Central memory CD8-positive, alpha-beta T cell (primary cell): ENCODE measurements at regions not wholly inside any gene's neighbourhood (a gene's known extent, or its start where the extent isn't known, plus 50 kb on each side); places are given as distances from the start of the nearest gene placed in this dataset.

Experiments
- ATAC-seq: fragments of 150-1000 bp; cut with Tn5 transposase; replicated peaks from 2 replicates; pipeline ENCODE4 v1.10.0; 2022; ENCODE audit warnings: mild to moderate bottlenecking, moderate FRiP score, moderate number of reproducible peaks; ENCODE audit not compliant: poor library complexity, severe bottlenecking; ENCODE audit errors: extremely low read depth
- DNase-seq, 2 donors: peaks; one replicate each; pipeline ENCODE4 v3.0.0; 2021; ENCODE audit warnings: low spot score in 2 of 2
- H3K27ac Mint-ChIP-seq: one replicate; pipeline ENCODE4 v1.8.0; 2022; ENCODE audit warnings: low read depth, mild to moderate bottlenecking, moderate library complexity, mixed read lengths
- H3K27me3 Mint-ChIP-seq: one replicate; pipeline ENCODE4 v1.8.0; 2022; ENCODE audit warnings: mixed read lengths
- H3K36me3 Mint-ChIP-seq: one replicate; pipeline ENCODE4 v1.8.0; 2022; ENCODE audit warnings: mild to moderate bottlenecking, moderate library complexity, mixed read lengths; ENCODE audit not compliant: insufficient read depth
- H3K4me1 Mint-ChIP-seq: one replicate; pipeline ENCODE4 v1.8.0; 2022; ENCODE audit warnings: mixed read lengths
- H3K4me3 Mint-ChIP-seq: one replicate; pipeline ENCODE4 v1.8.0; 2022; ENCODE audit warnings: mild to moderate bottlenecking, moderate library complexity, mixed read lengths
- H3K9me3 Mint-ChIP-seq: one replicate; pipeline ENCODE4 v1.8.0; 2022; ENCODE audit warnings: mixed read lengths

DNA sequence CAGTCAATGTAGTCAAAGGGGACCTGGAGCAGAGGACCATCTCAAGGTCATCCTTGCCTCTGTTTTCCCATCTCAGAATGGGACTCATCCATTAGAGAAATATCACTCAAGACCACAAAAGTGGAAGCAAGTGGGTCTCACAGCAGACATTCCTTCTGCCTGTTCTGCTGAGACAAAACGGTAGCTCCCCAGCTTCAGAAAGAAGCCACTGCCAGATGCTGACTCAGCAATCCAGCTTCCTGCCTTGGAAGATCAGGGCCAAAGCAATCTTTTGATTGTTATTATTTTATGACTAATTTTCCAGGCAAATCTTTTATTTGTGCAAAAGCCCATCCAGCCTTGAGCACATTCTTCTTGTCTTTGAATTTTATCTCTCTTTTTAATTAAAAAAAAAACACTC is 86.8 kb downstream of the CCT6B start:
- Mint-ChIP-seq H3K27me3 (peaks cover 43% of the 10 kb centered on the region), H3K36me3 (no peaks in the 10 kb centered on the region), H3K27ac (no peak overlapping the region), H3K4me1 (no peaks in the 10 kb centered on the region), H3K4me3 (no peak overlapping the region), H3K9me3 (no peaks in the 10 kb centered on the region)
- ATAC-seq, result no peak
- DNase-seq, result no peak

- Mint-ChIP-seq H3K27me3 (peaks cover 25% of the 10 kb centered on the region), H3K9me3 (peaks cover 6% of the 10 kb centered on the region), H3K36me3 (no peaks in the 10 kb centered on the region), H3K27ac (no peak overlapping the region), H3K4me1 (no peaks in the 10 kb centered on the region), H3K4me3 (no peak overlapping the region)
- ATAC-seq (no peak), DNase-seq (no peak)
Observed at GRCh38 chr17:34872640-34873039, 88.6 kb downstream of the CCT6B start.

DNA sequence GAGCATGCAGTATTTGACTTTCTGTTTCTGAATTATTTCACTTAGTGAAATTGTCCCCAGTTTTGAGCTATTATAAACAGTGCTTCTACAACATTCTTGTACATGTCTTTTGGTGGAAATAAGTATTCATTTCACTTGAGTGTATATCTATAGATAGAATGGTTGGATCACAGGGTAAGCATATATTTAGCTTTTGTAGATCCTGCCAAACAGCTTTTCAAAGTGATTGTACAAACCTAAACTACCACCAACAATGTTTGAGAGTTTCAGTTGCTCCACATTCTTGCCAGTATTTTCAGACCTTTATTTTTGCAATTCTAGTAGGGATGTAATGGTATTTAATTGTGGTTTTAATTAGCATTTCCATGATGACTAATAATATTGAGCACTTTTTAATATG is 91.6 kb downstream of the CCT6B start:
- peaks cover 6% of the 10 kb centered on the region for H3K9me3 Mint-ChIP-seq
- no peak overlapping the region for H3K4me3 Mint-ChIP-seq
- H3K4me1 Mint-ChIP-seq, result no peaks in the 10 kb centered on the region

DNA sequence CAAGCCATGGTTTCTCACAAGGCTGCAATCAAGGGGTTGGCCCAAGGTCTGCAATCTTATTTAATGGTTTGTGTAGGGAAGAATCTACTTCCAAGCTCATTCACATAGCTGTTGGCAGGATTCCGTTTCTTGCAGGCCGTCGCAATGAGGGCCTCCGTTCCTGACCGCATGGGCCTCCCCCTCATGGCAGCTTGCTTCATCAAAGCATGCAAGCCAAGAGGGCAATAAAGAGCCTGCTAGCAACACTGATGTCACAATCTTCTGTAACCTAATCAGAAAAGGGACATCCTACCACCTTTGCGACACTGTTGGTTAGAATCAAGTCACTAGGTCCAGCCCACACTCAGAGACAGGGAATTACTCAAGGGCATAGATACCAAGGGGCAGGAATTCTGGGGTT is 95.5 kb downstream of the CCT6B start:
- Mint-ChIP-seq H3K36me3 (no peaks in the 10 kb centered on the region), H3K27me3 (peaks cover 2% of the 10 kb centered on the region), H3K4me3 (no peak overlapping the region), H3K9me3 (peaks cover 6% of the 10 kb centered on the region), H3K4me1 (no peaks in the 10 kb centered on the region), H3K27ac (no peak overlapping the region)
- DNase-seq, result no peak
- no peak for ATAC-seq

More for the DNA sequence above, 91.6 kb downstream of the CCT6B start:
- DNase-seq (no peak), ATAC-seq (no peak)
- no peaks in the 10 kb centered on the region for H3K27me3 Mint-ChIP-seq
- no peak overlapping the region for H3K27ac Mint-ChIP-seq
- no peaks in the 10 kb centered on the region for H3K36me3 Mint-ChIP-seq

DNA sequence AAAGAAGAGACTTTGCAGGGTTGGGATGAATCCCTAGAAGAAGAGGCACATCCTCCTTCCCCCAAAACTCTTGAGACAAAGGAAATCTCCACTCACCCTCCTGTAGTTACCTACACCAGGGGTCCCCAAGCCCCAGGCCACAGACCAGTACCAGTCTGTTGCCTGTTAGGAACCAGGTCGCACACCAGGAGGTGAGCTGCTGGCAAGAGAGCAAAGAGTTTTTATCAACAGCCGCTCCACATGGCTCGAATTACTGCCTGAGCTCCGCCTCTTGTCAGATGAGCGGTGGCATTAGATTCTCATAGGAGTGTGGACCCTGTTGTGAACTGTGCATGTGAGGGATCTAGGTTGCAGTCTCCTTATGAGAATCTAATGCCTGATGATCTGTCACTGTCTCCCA is 98.9 kb downstream of the CCT6B start:
- ATAC-seq, result no peak
- Mint-ChIP-seq H3K4me1 (no peaks in the 10 kb centered on the region), H3K27me3 (peaks cover 33% of the 10 kb centered on the region), H3K27ac (no peak overlapping the region), H3K9me3 (no peaks in the 10 kb centered on the region), H3K4me3 (no peak overlapping the region), H3K36me3 (no peaks in the 10 kb centered on the region)
- no peak for DNase-seq

DNA sequence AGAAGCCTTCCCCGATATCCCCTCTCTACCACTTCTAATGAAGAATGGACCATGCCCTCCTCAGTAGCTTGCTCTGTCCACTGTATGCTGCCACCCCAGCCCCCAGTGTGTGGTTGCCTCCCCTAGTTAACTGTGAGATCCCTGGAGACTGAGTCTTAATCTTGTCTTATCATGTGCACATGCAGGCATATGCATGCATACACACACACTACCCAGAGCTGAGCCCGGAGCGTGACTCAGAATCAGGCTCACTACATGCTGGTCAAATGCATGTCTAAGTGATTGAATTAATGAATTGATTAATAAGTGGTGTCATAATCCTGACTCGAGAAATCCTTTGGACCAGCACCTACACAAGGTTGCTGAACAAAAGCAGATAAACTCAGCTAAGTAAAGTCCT is 99.4 kb downstream of the CCT6B start:
- Mint-ChIP-seq H3K9me3 (no peaks in the 10 kb centered on the region), H3K27me3 (peaks cover 38% of the 10 kb centered on the region), H3K27ac (no peak overlapping the region), H3K36me3 (no peaks in the 10 kb centered on the region), H3K4me3 (no peak overlapping the region), H3K4me1 (no peaks in the 10 kb centered on the region)
- no peak for ATAC-seq
- DNase-seq, result no peak

- no peaks in the 10 kb centered on the region for H3K9me3 Mint-ChIP-seq
- peaks cover 58% of the 10 kb centered on the region for H3K27me3 Mint-ChIP-seq
- H3K27ac Mint-ChIP-seq, result no peak overlapping the region
- H3K4me1 Mint-ChIP-seq, result no peaks in the 10 kb centered on the region
- DNase-seq (no peak), ATAC-seq (no peak)
- no peak overlapping the region for H3K4me3 Mint-ChIP-seq
- no peaks in the 10 kb centered on the region for H3K36me3 Mint-ChIP-seq
Observed at GRCh38 chr17:34859652-34860051, 101.6 kb downstream of the CCT6B start.

- H3K4me3 Mint-ChIP-seq, result no peak overlapping the region
- DNase-seq (no peak), ATAC-seq (no peak)
- no peaks in the 10 kb centered on the region for H3K9me3 Mint-ChIP-seq
- H3K36me3 Mint-ChIP-seq, result no peaks in the 10 kb centered on the region
- H3K4me1 Mint-ChIP-seq, result no peaks in the 10 kb centered on the region
- H3K27ac Mint-ChIP-seq, result no peak overlapping the region
- H3K27me3 Mint-ChIP-seq, result peaks cover 60% of the 10 kb centered on the region
Observed at GRCh38 chr17:34858591-34859565, 102.4 kb downstream of the CCT6B start.

GRCh38 chr17:34853924-34854323 is 107.3 kb downstream of the CCT6B start:
- H3K27me3 Mint-ChIP-seq, result peaks cover 41% of the 10 kb centered on the region
- no peaks in the 10 kb centered on the region for H3K9me3 Mint-ChIP-seq
- H3K36me3 Mint-ChIP-seq, result no peaks in the 10 kb centered on the region
- DNase-seq (no peak), ATAC-seq (no peak)
- no peak overlapping the region for H3K27ac Mint-ChIP-seq
- H3K4me1 Mint-ChIP-seq, result no peaks in the 10 kb centered on the region
- H3K4me3 Mint-ChIP-seq, result no peak overlapping the region

- DNase-seq (no peak), ATAC-seq (no peak)
- H3K27me3 Mint-ChIP-seq, result peaks cover 30% of the 10 kb centered on the region
- no peak overlapping the region for H3K4me3 Mint-ChIP-seq
- H3K27ac Mint-ChIP-seq, result no peak overlapping the region
- H3K4me1 Mint-ChIP-seq, result no peaks in the 10 kb centered on the region
- no peaks in the 10 kb centered on the region for H3K36me3 Mint-ChIP-seq
- no peaks in the 10 kb centered on the region for H3K9me3 Mint-ChIP-seq
Observed at GRCh38 chr17:34852614-34853013, 108.6 kb downstream of the CCT6B start.

GRCh38 chr17:34851961-34852540 is 109.2 kb downstream of the CCT6B start:
- Mint-ChIP-seq H3K9me3 (no peaks in the 10 kb centered on the region), H3K36me3 (no peaks in the 10 kb centered on the region), H3K27me3 (peaks cover 25% of the 10 kb centered on the region), H3K27ac (no peak overlapping the region), H3K4me3 (no peak overlapping the region), H3K4me1 (no peaks in the 10 kb centered on the region)
- DNase-seq, result no peak
- ATAC-seq, result no peak

DNA sequence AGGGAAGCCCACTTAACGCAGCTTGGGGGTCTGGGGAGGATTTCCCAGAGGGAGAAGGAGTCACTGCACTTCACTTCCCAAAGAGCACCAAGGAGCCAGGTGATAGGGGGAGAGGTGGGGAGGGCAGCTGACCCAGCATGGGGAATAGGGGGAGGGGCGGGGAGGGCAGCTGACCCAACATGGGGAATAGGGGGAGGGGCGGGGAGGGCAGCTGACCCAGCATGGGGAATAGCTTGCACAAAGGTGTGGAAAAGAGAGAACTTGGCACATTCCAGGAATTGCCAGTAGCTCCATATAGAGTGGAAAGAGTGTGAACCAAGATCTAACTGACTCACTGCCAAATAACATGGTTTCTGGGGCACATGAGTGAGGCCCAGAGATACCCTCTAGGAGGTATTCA is 110.3 kb downstream of the CCT6B start:
- no peaks in the 10 kb centered on the region for H3K4me1 Mint-ChIP-seq
- H3K27ac Mint-ChIP-seq, result no peak overlapping the region
- H3K9me3 Mint-ChIP-seq, result no peaks in the 10 kb centered on the region
- no peak overlapping the region for H3K4me3 Mint-ChIP-seq
- H3K27me3 Mint-ChIP-seq, result peaks cover 16% of the 10 kb centered on the region
- no peaks in the 10 kb centered on the region for H3K36me3 Mint-ChIP-seq
- DNase-seq, result no peak
- no peak for ATAC-seq

GRCh38 chr17:34850023-34850422 is 111.2 kb downstream of the CCT6B start:
- Mint-ChIP-seq H3K4me1 (no peaks in the 10 kb centered on the region), H3K4me3 (no peak overlapping the region), H3K36me3 (no peaks in the 10 kb centered on the region), H3K9me3 (no peaks in the 10 kb centered on the region), H3K27me3 (peaks cover 13% of the 10 kb centered on the region), H3K27ac (no peak overlapping the region)
- DNase-seq (no peak), ATAC-seq (no peak)
